ENCODE measurements at regions not wholly inside any gene's neighbourhood (a gene's known extent, or its start where the extent isn't known, plus 50 kb on each side); places are given as distances from the start of the nearest gene placed in this dataset.
"Not testable (repeated sequence)": the region's sequence is repeated elsewhere in the genome, so short reads cannot be mapped to it uniquely, and the experiment has no call there.

GRCh38 chr14:35931346-35931745 lies 105.2 kb downstream of the BRMS1L start:
- ChIA-PET POLR2A (no interaction called here), CTCF (no interaction called here)
- no peak for TF ChIP-seq CTCF (IDR thresholded peaks at IDR 0.05; ENCODE audit: insufficient read depth, low read depth, low read length)

GRCh38 chr14:35929186-35929585 lies 103.0 kb downstream of the BRMS1L start:
- no peak for TF ChIP-seq CTCF (IDR thresholded peaks at IDR 0.05; ENCODE audit: insufficient read depth, low read depth, low read length)
- Histone ChIP-seq H3K36me3 (ENCODE audit: control insufficient read depth, insufficient read depth, low read length) (no peaks in the 10 kb centered on the region), H3K27me3 (ENCODE audit: control insufficient read depth, insufficient read depth, low read length) (no peaks in the 10 kb centered on the region), H3K4me3 (ENCODE audit: low read depth, low read length) (no peak overlapping the region)
- DNase-seq (ENCODE audit: low read depth) = no peak
- ChIA-PET POLR2A (no interaction called here), CTCF (no interaction called here)

More at GRCh38 chr14:35931346-35931745, 105.2 kb downstream of the BRMS1L start:
- Histone ChIP-seq H3K27me3 (ENCODE audit: control insufficient read depth, insufficient read depth, low read length) (no peaks in the 10 kb centered on the region), H3K36me3 (ENCODE audit: control insufficient read depth, insufficient read depth, low read length) (no peaks in the 10 kb centered on the region), H3K4me3 (ENCODE audit: low read depth, low read length) (no peak overlapping the region)
- DNase-seq (ENCODE audit: low read depth) = no peak

- ChIA-PET POLR2A (no interaction called here), CTCF (no interaction called here)
- H3K27me3 ChIP-seq (ENCODE audit: control insufficient read depth, insufficient read depth, low read length) = no peaks in the 10 kb centered on the region
- H3K4me3 ChIP-seq (ENCODE audit: low read depth, low read length) = no peak overlapping the region
- no peaks in the 10 kb centered on the region for H3K36me3 ChIP-seq (ENCODE audit: control insufficient read depth, insufficient read depth, low read length)
- TF ChIP-seq CTCF (IDR thresholded peaks at IDR 0.05; ENCODE audit: insufficient read depth, low read depth, low read length) = no peak
- DNase-seq (ENCODE audit: low read depth) = no peak
Measured at GRCh38 chr14:35927727-35928126, 101.6 kb downstream of the BRMS1L start.

- Histone ChIP-seq H3K4me3 (ENCODE audit: low read depth, low read length) (no peak overlapping the region), H3K27me3 (ENCODE audit: control insufficient read depth, insufficient read depth, low read length) (no peaks in the 10 kb centered on the region), H3K36me3 (ENCODE audit: control insufficient read depth, insufficient read depth, low read length) (no peaks in the 10 kb centered on the region)
- DNase-seq (ENCODE audit: low read depth) = no peak
- ChIA-PET POLR2A (no interaction called here), CTCF (no interaction called here)
- TF ChIP-seq CTCF (IDR thresholded peaks at IDR 0.05; ENCODE audit: insufficient read depth, low read depth, low read length) = no peak
Measured at GRCh38 chr14:35925319-35925718, 99.2 kb downstream of the BRMS1L start.

GRCh38 chr14:35922590-35922989 lies 96.5 kb downstream of the BRMS1L start:
- CTCF ChIA-PET; H3K4me3 ChIP-seq (ENCODE audit: low read depth, low read length); H3K36me3 ChIP-seq (ENCODE audit: control insufficient read depth, insufficient read depth, low read length); DNase-seq (ENCODE audit: low read depth); POLR2A ChIA-PET; H3K27me3 ChIP-seq (ENCODE audit: control insufficient read depth, insufficient read depth, low read length): not testable (repeated sequence)

- DNase-seq (ENCODE audit: low read depth) = no peak
- Histone ChIP-seq H3K36me3 (ENCODE audit: control insufficient read depth, insufficient read depth, low read length) (no peaks in the 10 kb centered on the region), H3K4me3 (ENCODE audit: low read depth, low read length) (no peak overlapping the region), H3K27me3 (ENCODE audit: control insufficient read depth, insufficient read depth, low read length) (no peaks in the 10 kb centered on the region)
- CTCF ChIA-PET = no interaction called here
- TF ChIP-seq CTCF (IDR thresholded peaks at IDR 0.05; ENCODE audit: insufficient read depth, low read depth, low read length) = no peak
- POLR2A ChIA-PET = no interaction called here
Measured at GRCh38 chr14:35921745-35922144, 95.6 kb downstream of the BRMS1L start.
